Hematopoietic multipotent progenitor cell treated with erythropoietin and hydrocortisone succinate and interleukin-3 and kit ligand, for 17 days (in vitro differentiated cells): ENCODE measurements at regions not wholly inside any gene's neighbourhood (a gene's known extent, or its start where the extent isn't known, plus 50 kb on each side); places are given as distances from the start of the nearest gene placed in this dataset.

ENCODE experiments used
- DNase-seq: peaks from one replicate; pipeline ENCODE4 v3.0.0-alpha.2; 2015; ENCODE audit warnings: low spot score

GRCh38 chr6:8749465-8749864 is 314.1 kb upstream of the SLC35B3 start:
- DNase-seq = no peak

- DNase-seq = no peak
Observed at GRCh38 chr6:8743170-8743745, 307.9 kb upstream of the SLC35B3 start.

- no peak for DNase-seq
Observed at GRCh38 chr6:8739454-8739853, 304.1 kb upstream of the SLC35B3 start.

- DNase-seq = no peak
Observed at GRCh38 chr6:8738951-8739350, 303.6 kb upstream of the SLC35B3 start.

- no peak for DNase-seq
Observed at GRCh38 chr6:8736156-8736895, 301.0 kb upstream of the SLC35B3 start.

- DNase-seq = no peak
Observed at GRCh38 chr6:8733879-8734278, 298.5 kb upstream of the SLC35B3 start.

GRCh38 chr6:8731874-8732273 is 296.5 kb upstream of the SLC35B3 start:
- no peak for DNase-seq

- no peak for DNase-seq
Observed at GRCh38 chr6:8710668-8711431, 275.5 kb upstream of the SLC35B3 start.

GRCh38 chr6:8707956-8708772 is 272.8 kb upstream of the SLC35B3 start:
- DNase-seq = no peak

GRCh38 chr6:8707369-8707768 is 272.0 kb upstream of the SLC35B3 start:
- no peak for DNase-seq

GRCh38 chr6:8705435-8706020 is 270.2 kb upstream of the SLC35B3 start:
- no peak for DNase-seq

- DNase-seq = no peak
Observed at GRCh38 chr6:8703059-8703458, 267.7 kb upstream of the SLC35B3 start.

- DNase-seq = no peak
Observed at GRCh38 chr6:8688821-8689220, 253.5 kb upstream of the SLC35B3 start.

- no peak for DNase-seq
Observed at GRCh38 chr6:8686077-8686476, 250.7 kb upstream of the SLC35B3 start.

- no peak for DNase-seq
Observed at GRCh38 chr6:8683204-8683603, 247.9 kb upstream of the SLC35B3 start.

- DNase-seq = no peak
Observed at GRCh38 chr6:8679823-8680222, 244.5 kb upstream of the SLC35B3 start.

- no peak for DNase-seq
Observed at GRCh38 chr6:8678466-8678865, 243.1 kb upstream of the SLC35B3 start.

- DNase-seq = no peak
Observed at GRCh38 chr6:8674126-8674525, 238.8 kb upstream of the SLC35B3 start.

GRCh38 chr6:8672882-8673281 is 237.5 kb upstream of the SLC35B3 start:
- no peak for DNase-seq

- DNase-seq = no peak
Observed at GRCh38 chr6:8670792-8671191, 235.4 kb upstream of the SLC35B3 start.

GRCh38 chr6:8664700-8665099 is 229.4 kb upstream of the SLC35B3 start:
- no peak for DNase-seq

- no peak for DNase-seq
Observed at GRCh38 chr6:8664070-8664469, 228.7 kb upstream of the SLC35B3 start.
